ENCODE measurements at regions not wholly inside any gene's neighbourhood (a gene's known extent, or its start where the extent isn't known, plus 50 kb on each side); places are given as distances from the start of the nearest gene placed in this dataset.
A peak's percentile ranks its signal among the peaks of the same experiment; 100 is the strongest.
"Not testable (repeated sequence)": the region's sequence is repeated elsewhere in the genome, so short reads cannot be mapped to it uniquely, and the experiment has no call there.

DNA sequence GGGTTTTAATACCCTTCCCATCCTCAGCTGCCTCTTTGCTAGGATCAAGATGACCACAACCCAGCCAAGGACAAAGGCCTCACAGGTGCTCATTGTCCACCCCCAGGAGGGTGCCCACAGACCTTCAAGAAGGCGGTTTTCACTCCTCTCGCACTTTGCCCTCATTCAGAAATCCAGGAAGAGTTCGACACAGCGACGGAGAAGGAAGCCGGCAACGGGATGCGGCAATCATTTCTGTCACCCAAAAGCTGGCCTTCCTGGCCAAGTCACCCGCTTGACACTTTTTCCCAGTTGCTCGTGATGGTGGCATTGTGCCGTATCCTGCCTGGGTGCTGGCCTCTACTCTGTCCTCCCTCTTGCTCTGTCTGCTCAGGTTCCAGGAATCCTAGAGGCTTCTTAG lies 293.0 kb upstream of the ZNF337 start:
- DNase-seq (ENCODE audit: low read depth in 1 of 2, low spot score in 1 of 2): not testable (repeated sequence)

DNA sequence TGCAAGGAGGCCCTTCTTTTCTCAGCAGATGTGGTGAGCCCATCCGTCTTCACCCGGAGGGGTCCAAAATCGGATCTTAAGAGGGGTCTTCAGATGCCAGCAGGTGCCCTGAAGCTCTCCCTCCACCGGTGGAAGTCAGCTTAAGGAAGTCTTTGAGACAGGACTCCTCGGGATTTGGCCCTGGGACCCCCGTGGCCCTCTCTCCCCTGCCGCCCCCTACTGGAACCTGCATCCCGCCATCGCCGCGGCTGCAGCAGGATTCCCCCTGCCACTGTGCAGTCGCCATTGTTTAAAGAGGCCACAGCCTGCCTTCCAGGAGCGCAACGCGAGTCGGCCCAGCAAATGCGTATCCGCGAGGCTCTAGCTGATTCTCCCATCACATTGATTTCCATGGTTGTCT lies 292.5 kb upstream of the ZNF337 start:
- DNase-seq (ENCODE audit: low read depth in 1 of 2, low spot score in 1 of 2): no peak

DNA sequence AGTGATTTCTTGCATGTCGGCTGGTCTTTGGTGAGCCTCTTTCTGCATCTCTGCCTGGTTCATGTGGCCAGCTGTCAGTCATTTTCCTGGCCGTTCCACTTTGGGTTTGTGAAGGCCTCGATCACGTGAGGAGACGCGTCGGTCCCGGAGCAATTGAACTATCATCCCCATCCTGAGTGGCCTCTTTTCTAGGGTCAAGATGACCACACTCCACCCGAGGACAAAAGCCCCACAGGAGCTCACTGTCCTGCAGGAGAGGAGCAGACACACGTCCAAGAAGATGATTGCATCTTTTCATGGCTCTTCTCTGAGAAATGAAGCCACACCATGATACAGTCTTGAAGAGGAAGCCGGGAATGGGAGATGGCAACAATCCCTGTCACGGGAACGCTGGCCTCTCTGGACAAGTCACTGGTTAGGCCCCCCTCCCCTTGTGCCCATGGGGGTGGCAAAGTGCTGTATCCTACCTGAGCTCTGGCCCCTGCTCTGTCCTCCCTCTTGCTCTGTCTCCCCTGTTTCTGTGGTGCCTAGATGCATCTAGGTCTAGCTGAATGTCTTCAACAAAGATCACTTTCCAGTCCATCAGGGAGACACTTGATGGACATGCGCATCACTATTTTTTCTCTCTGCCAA lies 291.4 kb upstream of the ZNF337 start:
- DNase-seq (ENCODE audit: low read depth in 1 of 2, low spot score in 1 of 2): not testable (repeated sequence)

DNA sequence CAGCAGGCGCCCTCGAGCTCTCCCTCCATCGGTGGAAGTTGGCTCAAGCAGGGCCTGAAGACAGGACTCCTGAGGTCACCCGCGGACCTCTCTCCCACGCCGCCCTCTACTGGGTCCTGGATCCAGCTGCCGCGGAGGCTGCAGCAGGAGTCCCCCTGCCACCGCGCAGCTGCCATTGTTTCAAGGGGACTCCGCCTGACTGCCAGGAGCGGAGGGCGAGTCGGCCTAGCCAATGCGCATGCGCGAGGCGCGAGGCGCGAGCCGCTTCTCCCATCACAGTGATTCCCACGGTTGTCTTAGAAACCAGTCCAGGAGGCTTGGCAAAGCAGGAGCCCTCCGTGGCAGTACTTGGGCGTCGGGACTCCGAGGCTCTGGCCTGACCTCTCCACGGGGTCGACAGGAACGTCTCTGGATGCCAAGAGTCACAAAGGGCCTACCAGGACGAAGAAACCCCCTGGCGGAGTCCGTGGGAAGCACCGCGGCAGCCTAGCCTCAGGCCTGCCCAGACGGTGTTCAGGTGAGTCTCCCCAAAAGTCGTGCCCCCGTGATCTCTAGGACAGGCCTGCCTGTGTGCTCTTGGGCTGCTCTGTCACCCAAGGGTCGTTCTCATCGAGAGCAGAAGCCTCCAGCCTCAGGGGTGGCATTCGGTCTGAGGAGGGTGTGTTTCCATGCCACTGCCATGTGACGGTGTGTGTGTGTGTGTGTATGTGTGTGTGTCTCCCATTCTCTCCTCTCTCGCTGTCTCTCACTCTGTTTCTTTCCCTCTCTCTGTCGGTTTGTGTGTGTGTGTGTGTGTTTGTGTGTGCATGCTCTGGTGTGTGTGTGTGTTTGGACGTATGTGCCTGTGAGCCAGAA lies 290.6 kb upstream of the ZNF337 start:
- DNase-seq (ENCODE audit: low read depth in 1 of 2, low spot score in 1 of 2): peak; percentile 38 to 42

DNA sequence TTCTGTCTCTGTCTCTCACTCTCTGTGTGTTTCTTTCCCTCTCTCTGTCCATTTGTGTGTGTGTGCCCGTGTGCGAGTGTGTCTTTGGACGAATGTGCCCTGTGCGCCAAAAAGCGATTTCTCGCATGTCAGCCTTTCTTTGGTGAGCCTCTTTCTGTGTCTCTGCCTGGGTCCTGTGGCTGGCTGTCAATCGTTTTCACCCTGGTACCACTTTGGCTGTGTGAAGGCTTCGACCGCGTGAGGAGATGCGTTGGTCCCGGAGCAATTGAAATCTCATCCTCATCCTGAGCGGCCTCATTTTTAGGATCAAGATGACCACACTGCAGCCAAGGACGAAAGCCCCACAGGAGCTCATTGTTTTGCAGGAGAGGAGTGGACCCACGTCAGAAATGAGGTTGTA lies 288.9 kb upstream of the ZNF337 start:
- DNase-seq (ENCODE audit: low read depth in 1 of 2, low spot score in 1 of 2): no peak

DNA sequence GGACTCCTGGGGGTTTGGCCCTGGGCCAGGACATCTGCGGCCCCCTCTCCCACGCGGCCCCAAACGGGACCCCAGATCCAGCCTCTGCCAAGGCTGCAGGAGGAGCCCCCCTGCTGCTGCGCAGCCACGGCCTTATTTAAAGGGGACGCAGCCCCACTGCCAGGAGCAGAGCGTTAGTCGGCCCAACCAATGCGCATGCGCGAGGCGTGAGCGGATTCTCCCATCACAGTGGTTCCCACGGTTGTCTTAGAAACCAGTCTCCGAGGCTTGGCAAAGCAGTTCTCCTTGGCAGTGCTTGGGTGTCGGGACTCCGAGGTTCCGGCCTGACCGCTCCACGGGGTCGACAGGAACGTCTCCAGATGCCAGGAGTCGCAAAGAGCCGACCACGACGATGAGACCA lies 288.3 kb upstream of the ZNF337 start:
- peak in 1 of 2 donors; percentile 31 for DNase-seq (ENCODE audit: low read depth in 1 of 2, low spot score in 1 of 2)

DNA sequence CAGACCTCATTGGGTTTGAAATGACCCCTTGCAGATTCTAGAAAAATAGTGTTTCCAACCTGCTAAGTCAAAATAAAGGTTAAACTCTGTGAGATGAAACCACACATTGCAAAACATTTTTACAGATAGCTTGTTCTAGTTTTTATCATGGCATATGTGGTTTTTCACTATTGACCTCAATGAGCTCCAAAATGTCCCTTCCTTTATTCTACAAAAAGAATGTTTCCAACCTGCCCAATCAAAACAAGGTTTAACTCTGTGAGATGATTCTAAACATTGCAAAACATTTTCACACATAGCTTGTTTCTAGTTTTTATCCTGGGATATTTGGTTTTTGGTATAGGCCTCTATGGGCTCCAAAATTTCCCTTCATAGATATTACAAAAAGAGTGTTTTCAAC lies 286.0 kb upstream of the ZNF337 start:
- DNase-seq (ENCODE audit: low read depth in 1 of 2, low spot score in 1 of 2): not testable (repeated sequence)

DNA sequence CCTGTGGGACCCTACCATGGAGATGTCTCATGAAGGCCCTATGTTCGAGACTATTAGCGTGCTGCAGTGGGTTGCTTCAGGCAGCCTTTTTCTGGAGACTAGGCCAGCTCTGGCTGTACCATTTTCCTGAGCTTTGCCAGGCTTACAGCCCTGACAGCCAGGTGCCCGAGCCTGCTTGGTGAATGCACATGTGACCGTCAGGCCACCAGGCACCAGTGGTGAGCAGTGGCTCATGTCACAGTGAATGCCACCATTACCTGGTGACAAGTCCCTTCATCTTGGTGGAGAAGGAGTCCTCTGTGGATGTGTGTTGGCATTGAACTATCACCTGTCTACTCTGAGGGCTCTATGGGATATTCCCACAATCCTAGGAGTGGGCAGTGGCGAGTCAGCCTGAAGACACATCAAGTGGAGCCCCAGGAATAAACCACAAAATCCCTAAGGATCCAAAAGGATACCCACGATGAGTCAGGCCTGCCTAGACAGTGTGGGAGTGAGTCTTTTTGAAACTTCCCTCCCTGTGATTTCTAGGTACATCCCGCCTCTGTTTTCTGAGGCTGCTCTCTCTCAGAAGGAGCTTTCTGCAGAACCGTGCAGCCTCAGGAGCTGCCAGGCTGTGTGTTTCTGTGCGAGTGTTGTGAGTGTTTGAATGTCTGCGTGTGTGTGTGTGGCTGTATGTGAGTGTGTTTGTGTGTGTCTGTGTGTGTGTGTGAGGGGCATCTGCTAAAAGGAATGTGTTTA lies 282.0 kb upstream of the ZNF337 start:
- DNase-seq (ENCODE audit: low read depth in 1 of 2, low spot score in 1 of 2): not testable (repeated sequence)

DNA sequence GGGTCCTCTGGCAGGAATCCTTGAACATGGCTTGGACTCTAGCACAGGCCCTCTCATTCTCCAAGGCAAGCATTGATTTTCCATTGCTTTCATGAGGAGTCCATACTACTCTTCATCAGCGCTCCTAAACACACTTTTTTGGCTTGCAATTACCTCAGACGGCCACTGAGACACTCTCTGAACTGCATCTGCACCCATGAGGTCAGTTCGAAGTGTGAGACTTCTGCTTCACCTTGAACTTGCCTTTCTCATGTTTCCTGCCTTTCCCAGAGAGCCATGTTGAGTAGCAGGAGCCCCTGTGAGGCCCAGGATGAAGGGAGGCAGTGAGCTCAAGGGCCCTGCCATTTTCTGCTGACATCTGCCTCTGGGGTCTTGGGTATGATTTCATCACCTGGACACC lies 279.2 kb upstream of the ZNF337 start:
- DNase-seq (ENCODE audit: low read depth in 1 of 2, low spot score in 1 of 2): not testable (repeated sequence)

DNA sequence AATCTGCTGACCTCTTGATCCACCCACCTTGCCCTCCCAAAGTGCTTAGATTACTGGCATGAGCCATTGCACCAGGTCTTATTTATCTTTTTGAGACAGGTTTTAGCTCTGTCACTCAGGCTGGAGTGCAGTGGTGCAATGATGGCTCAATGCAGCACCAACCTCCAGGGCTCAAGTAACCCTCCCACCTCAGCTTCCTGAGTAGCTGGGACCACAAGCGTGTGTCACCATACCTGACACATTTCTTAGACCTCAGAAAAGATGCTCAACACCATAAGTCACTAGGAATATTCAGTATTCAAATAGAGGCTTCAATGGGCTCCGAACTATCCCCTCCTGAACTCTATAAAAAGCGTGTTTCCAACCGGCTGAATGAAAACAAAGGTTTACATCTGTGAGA lies 268.6 kb upstream of the ZNF337 start:
- not testable (repeated sequence) for DNase-seq (ENCODE audit: low read depth in 1 of 2, low spot score in 1 of 2)

DNA sequence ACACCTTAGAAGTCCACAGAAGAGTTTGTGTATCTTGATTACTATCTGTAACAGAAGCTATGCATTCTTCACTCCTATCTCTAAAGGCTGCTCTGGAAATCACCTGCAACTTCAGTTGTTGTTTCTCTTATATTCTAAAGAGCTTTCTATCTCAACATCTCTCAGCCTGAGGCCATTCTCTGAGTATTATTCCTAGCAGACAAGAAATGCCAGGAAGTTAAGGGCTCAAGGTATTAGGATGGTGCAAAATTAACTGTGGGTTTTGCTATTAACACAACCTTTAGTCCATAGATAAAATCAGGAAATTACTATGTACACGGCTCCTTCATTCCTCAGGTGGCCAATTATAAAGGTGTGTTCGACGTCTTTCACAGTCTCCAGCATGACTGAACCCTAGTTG lies 257.2 kb upstream of the ZNF337 start:
- DNase-seq (ENCODE audit: low read depth in 1 of 2, low spot score in 1 of 2): not testable (repeated sequence)

DNA sequence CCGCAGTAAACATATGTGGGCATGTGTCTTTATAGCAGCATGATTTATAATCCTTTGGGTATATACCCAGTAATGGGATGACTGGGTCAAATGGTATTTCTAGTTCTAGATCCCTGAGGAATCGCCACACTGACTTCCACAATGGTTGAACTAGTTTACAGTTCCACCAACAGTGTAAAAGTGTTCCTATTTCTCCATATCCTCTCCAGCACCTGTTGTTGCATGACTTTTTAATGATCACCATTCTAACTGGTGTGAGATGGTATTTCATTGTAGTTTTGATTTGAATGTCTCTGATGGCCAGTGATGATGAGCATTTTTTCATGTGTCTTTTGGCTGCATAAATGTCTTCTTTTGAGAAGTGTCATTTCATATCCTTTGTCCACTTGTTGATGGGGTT lies 238.6 kb upstream of the ZNF337 start:
- not testable (repeated sequence) for DNase-seq (ENCODE audit: low read depth in 1 of 2, low spot score in 1 of 2)

DNA sequence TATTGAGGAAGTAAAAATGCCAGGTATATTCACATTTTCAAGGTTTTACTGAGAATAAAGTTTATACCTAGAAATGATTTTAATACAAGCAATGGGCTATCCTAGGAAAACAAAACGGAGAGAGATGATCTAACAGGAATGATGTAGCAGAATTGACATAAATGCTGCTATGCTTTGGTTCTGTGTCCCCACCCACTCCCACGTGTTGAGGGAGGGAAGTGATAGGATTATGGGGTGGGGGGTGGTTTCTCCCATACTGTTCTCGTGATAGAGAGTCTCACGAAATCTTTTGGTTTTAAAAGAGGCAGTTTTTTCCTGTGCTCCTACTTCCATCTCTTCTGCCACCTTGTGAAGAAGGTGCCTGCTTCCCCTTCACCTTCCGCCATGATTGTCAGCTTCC lies 236.2 kb upstream of the ZNF337 start:
- DNase-seq (ENCODE audit: low read depth in 1 of 2, low spot score in 1 of 2): not testable (repeated sequence)

DNA sequence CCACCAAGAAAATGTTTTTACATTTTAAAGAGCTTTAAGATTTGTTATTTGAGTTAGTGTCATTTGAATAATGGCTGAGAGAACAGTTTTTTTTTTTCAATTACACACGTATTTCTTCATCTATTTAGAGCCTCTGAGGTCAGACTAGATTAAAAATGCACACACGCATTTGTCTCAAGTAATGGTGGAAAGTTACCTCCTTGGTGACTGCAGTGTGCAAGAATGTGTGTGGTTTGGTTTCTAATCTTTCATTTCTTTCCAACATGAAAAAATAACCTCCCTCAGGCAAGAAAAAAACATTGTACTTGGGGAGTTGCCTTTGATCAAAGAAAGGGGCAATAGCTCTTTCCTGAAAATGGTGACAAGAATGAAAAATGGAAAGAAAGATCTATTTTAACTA lies 235.5 kb upstream of the ZNF337 start:
- not testable (repeated sequence) for DNase-seq (ENCODE audit: low read depth in 1 of 2, low spot score in 1 of 2)

DNA sequence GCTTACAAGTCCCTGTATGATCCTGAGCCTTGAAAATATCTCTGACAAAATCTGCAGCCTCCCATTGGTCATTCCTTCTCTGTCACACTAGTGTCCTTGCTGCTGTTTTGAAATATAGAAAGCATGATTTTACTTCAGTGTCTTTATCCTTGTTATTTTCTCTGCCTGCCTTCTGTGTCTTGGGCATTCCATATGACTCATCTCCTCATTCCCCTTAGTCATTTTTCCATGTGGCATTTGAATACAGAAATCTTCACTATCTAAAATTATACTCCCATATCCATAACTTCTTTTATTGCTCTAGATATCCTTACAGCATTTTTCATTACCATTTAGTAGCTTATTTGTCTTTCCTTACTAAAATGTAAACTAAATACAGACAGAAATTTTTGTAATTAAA lies 205.7 kb upstream of the ZNF337 start:
- not testable (repeated sequence) for DNase-seq (ENCODE audit: low read depth in 1 of 2, low spot score in 1 of 2)

DNA sequence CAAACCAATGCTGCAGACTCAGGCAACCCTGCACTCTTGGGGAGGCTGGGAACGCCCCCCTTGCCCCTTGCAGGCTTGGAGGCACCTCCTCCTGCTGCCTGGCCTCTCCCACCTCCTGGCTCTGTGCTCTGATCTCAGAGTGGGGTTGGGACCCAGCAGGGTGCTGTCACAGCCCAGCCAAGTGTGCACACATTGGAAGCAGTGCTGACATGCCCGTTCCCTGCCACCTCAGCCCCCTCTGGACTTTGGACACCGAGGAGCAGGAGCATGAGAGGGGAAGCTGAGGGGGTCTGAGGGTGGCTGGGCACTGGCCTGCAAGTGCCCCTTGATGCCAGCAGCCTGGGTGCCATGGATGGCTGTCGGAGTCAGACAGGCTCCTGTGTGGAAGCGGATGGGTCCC lies 202.0 kb upstream of the ZNF337 start:
- not testable (repeated sequence) for DNase-seq (ENCODE audit: low read depth in 1 of 2, low spot score in 1 of 2)

DNA sequence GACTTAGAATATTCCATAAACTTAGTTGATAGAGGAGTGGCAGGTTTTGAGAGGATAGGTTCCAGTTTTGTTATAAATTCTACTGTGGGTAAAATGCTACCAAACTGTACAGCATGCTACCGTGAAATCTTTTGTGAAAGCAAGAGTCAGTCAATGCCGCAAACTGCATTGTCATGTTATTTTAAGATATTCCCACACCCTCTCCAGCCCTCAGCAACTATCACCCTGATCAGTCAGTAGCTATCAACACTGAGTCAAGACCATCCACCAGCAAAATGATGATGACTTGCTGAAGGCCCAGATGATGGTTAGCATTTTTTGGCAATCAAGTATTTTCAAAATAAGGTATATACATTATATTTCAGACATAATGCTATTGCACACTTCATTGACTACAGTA lies 182.4 kb upstream of the ZNF337 start:
- DNase-seq (ENCODE audit: low read depth in 1 of 2, low spot score in 1 of 2): not testable (repeated sequence)

DNA sequence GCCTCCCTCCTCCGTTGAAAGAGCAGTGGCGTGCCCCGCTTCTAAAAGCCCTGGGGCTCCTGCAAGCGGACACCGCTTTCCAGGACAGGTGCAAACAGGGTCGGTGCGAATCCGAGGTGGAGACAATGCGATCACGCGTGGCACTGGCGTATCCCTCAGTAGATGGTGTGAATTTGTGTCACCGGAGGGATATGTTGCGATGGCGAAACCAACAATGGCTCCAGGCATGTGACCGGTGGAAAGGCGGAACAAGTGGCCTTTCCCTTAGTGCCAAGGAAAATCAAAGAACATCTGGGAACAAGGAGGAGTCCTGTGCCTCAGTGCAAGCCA lies 172.0 kb upstream of the ZNF337 start:
- not testable (repeated sequence) for DNase-seq (ENCODE audit: low read depth in 1 of 2, low spot score in 1 of 2)

DNA sequence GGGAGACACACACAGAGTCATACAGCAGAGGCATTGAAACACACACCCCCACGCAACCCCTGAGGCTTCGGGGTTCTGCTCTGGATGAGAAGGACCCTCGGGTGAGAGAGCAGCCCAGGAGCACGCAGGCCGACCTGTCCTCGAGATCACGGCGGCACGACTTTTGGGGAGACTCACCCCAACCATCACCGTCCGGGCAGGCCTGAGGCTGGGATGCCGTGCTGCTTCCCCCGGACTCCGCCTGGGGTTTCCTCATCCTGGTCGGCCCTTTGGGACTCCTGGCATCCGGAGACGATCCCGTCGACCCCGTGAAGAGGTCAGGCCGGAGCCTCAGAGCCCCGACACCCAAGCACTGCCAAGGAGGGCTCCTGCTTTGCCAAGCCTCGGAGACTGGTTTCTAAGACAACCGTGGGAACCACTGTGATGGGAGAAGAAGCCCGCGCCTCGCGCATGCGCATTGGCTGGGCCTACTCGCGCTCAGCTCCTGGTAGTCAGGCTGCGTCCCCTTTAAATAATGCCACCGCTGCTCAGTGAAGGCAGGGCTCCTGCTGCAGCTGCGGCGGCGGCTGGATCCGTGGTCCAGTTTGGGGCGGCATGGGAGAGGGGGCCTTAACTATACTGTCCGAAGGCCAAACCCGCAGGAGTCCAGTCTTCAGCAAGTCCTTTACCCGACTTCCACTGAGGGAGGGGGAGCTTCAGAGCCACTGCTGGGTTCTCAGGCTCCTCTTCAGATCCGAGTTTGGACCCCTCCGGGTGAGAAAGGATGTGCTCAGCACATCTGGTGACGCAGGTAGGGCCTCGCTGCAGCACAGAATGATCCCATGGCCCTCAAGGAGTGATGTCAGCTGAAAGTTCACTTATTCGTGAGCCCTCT lies 171.4 kb upstream of the ZNF337 start:
- peak in 1 of 2 donors; percentile 59 for DNase-seq (ENCODE audit: low read depth in 1 of 2, low spot score in 1 of 2)

DNA sequence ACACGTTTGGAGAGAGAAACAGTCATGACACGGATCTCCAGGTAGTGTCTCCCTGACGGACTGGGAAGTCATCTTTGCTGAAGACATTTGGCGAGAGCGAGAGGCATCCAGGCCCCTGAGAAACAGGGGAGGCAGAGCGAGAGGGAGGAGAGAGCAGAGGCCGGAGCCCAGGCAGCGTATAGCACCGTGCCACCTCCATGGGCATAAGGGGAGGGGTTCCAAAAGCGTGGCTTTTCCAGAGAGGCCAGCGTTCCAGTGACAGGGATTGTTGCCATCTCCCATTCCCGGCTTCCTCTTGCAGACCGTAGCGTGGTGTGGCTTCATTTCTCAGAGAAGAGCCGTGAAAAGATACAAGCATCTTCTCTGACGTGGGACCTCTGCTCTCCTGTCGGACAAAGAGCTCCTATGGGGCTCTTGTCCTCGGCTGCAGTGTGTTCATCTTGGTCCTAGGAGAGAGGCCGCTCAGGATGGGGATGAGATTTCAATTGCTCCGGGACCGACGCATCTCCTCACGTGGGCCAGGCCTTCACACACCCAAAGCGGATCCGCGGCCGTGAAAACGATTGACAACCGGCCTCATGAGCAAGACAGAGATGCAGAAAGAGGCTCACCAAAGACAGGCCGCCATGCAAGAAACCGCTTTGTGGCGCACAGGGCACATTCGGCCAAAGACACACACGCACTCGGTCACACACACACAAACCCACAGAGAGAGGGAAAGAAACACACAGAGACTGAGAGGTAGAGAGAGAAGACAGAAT lies 170.5 kb upstream of the ZNF337 start:
- not testable (repeated sequence) for DNase-seq (ENCODE audit: low read depth in 1 of 2, low spot score in 1 of 2)
